A673 (cell line): ENCODE measurements at regions not wholly inside any gene's neighbourhood (a gene's known extent, or its start where the extent isn't known, plus 50 kb on each side); places are given as distances from the start of the nearest gene placed in this dataset.

ENCODE experiments used
- BruUV-seq: library from RNA; stranded (reverse); fragments of 400-500 nt; replicated peaks from 2 replicates; lab custom pipeline; 2021; lab: Mats Ljungman, UMichigan
- CTCF ChIA-PET: fragments of 300-600 bp; sonication (Branson Sonifier 250); formaldehyde crosslinking; loops from one replicate; lab custom pipeline; 2022; ENCODE audit warnings: antibody characterized with exemption; lab: Charles Lee
- POLR2A ChIA-PET: fragments of 300-600 bp; sonication (Branson Sonifier 250); formaldehyde crosslinking; loops from one replicate; lab custom pipeline; 2022; ENCODE audit warnings: antibody characterized with exemption; ENCODE audit not compliant: low non-redundant PET; lab: Charles Lee
- DNase-seq: peaks from one replicate; pipeline ENCODE4 v3.0.0-alpha.2; 2015; ENCODE audit warnings: low spot score
- H3K27ac ChIP-seq: fragments of 200-600 bp; sonication (generic); 2 replicates; pipeline ENCODE4 v1.5.1; 2016; ENCODE audit warnings: mixed run types, low read depth, mild to moderate bottlenecking, mixed read lengths, antibody characterized with exemption, low read length; ENCODE audit not compliant: poor library complexity, severe bottlenecking
- H3K27me3 ChIP-seq: fragments of 200-600 bp; sonication (generic); replicated peaks from 2 replicates; pipeline ENCODE4 v1.6.1; 2017; ENCODE audit warnings: mixed run types, low read depth, mild to moderate bottlenecking, mixed read lengths, antibody characterized with exemption, low read length; ENCODE audit not compliant: insufficient read depth, poor library complexity
- H3K36me3 ChIP-seq: fragments of 200-600 bp; sonication (generic); 2 replicates; pipeline ENCODE4 v1.6.1; 2016; ENCODE audit warnings: mixed run types, mild to moderate bottlenecking, mixed read lengths, antibody characterized with exemption, low read length; ENCODE audit not compliant: insufficient read depth, poor library complexity, severe bottlenecking
- H3K4me1 ChIP-seq: fragments of 200-600 bp; sonication (generic); 2 replicates; pipeline ENCODE4 v1.6.1; 2017; ENCODE audit warnings: mixed run types, mild to moderate bottlenecking, mixed read lengths, antibody characterized with exemption, low read length; ENCODE audit not compliant: insufficient read depth, poor library complexity, severe bottlenecking
- H3K4me3 ChIP-seq: fragments of 200-600 bp; sonication (generic); 2 replicates; pipeline ENCODE4 v1.5.1; 2016; ENCODE audit warnings: low read depth, mixed run types, mild to moderate bottlenecking, mixed read lengths, low read length; ENCODE audit not compliant: poor library complexity, severe bottlenecking
- H3K9me3 ChIP-seq: fragments of 200-600 bp; sonication (generic); 2 replicates; pipeline ENCODE4 v1.6.1; 2016; ENCODE audit warnings: mixed run types, low read depth, mild to moderate bottlenecking, mixed read lengths, antibody characterized with exemption, low read length; ENCODE audit not compliant: poor library complexity, severe bottlenecking
- EZH2 ChIP-seq: fragments of 200-600 bp; sonication (generic); IDR thresholded peaks from 2 replicates; pipeline ENCODE4 v1.6.1; 2017; ENCODE audit warnings: borderline replicate concordance, low read depth, mild to moderate bottlenecking, mixed read lengths, antibody characterized with exemption, low read length; ENCODE audit not compliant: poor library complexity, severe bottlenecking
- intact Hi-C: fragments of 100-400 bp; cut with micrococcal nuclease; formaldehyde crosslinking; loops from one replicate; pipeline ENCODE4 v1.10.0; 2022; ENCODE audit not compliant: unreplicated experiment
- TF ChIP-seq, protein P1 (sequence below): fragments of 300-800, 200-600 bp; sonication (generic); conservative IDR thresholded peaks from 2 replicates; pipeline ENCODE4 v1.5.1; 2017; ENCODE audit warnings: low read depth, mild to moderate bottlenecking, antibody characterized with exemption, low read length, moderate library complexity, mixed read lengths

DNA sequence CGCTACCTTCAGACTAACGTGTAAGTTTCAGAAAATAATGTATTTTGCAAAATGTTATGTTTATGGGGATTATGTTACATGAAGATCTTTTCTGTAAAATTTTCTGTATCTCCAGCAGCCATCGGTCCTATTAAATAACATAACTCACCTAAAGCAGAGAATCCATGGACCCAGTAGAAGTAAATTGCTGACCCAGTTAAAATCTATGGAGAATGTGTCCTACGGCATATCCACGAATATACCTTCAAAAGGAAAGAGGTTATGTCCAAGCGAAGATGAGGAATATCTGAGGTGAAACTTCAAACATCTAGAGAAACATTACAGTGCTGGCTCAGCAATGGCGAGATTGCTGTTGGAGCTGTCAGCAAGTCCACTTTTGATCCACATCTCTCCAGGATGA lies 492.2 kb upstream of the ADAMTS16 start:
- Histone ChIP-seq H3K4me3 (no peak overlapping the region), H3K36me3 (no peaks in the 10 kb centered on the region), H3K4me1 (no peaks in the 10 kb centered on the region), H3K27ac (no peak overlapping the region), H3K9me3 (no peaks in the 10 kb centered on the region), H3K27me3 (no peaks in the 10 kb centered on the region)
- TF ChIP-seq, protein P1, sequence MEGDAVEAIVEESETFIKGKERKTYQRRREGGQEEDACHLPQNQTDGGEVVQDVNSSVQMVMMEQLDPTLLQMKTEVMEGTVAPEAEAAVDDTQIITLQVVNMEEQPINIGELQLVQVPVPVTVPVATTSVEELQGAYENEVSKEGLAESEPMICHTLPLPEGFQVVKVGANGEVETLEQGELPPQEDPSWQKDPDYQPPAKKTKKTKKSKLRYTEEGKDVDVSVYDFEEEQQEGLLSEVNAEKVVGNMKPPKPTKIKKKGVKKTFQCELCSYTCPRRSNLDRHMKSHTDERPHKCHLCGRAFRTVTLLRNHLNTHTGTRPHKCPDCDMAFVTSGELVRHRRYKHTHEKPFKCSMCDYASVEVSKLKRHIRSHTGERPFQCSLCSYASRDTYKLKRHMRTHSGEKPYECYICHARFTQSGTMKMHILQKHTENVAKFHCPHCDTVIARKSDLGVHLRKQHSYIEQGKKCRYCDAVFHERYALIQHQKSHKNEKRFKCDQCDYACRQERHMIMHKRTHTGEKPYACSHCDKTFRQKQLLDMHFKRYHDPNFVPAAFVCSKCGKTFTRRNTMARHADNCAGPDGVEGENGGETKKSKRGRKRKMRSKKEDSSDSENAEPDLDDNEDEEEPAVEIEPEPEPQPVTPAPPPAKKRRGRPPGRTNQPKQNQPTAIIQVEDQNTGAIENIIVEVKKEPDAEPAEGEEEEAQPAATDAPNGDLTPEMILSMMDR: no peak
- TF ChIP-seq EZH2: no peak
- intact Hi-C loops: no loop called here
- BruUV-seq: no TSS peak
- ChIA-PET POLR2A (no interaction called here), CTCF (no interaction called here)
- DNase-seq: no peak

DNA sequence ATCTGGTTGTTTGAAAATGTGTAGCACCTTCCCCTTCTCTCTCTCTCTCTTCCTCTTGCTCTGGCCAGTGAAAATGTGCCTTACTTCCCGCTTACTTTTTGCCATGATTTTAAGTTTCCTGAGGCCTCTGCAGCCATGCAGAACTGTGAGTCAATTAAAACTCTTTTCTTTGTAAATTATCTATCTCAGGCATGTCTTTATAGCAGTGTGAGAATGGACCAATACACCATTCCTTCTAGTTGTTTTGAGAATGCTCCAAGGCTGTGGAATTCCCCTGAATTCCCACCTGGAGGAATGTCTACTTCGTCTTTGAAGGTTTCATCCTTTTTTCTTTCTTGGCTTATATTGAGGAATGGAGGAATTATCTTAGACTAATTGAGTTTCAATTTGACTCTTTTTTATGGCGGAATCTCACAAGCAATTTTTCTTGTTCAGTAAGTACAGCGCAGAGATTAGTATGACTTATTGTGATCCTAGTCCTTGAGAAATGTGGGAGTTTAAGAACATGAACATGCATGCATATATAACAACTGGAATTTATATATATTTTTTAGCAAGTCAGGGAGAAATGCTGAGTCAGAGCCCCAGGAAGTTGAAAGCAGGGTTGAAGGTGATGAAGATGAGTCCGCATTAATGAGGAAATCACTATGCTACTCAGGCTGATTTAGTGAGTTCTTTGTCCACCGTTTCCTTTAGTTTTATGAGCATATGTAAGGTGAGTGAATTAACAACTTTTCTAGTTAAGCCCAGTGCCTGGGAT lies 488.1 kb upstream of the ADAMTS16 start:
- intact Hi-C loops: no loop called here
- no peaks in the 10 kb centered on the region for H3K9me3 ChIP-seq
- H3K27ac ChIP-seq: no peak overlapping the region
- CTCF ChIA-PET: no interaction called here
- no peaks in the 10 kb centered on the region for H3K4me1 ChIP-seq
- H3K4me3 ChIP-seq: no peak overlapping the region
- POLR2A ChIA-PET: no interaction called here
- no peak for DNase-seq
- no peaks in the 10 kb centered on the region for H3K27me3 ChIP-seq
- TF ChIP-seq, protein P1: no peak
- TF ChIP-seq EZH2: no peak
- no TSS peak for BruUV-seq
- H3K36me3 ChIP-seq: no peaks in the 10 kb centered on the region

DNA sequence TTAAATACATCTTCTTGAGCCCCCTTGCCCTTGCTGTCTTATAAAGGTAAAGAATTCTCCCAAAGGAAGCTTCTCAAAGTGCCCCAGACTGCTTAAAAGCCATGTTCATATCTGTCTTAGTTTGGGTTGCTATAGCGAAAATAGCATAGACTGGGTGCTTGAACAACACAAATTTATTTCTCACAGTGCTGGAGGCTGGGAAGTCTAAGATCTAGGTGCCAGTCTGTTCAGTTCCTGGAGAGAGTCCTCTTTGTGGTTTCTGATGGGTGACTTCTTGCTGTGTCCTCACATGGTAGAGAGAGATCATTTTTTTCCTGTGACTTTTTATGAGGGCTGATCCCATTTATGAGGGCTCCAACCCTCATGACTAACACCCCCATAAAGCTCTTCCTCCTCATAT lies 486.7 kb upstream of the ADAMTS16 start:
- Histone ChIP-seq H3K27me3 (no peaks in the 10 kb centered on the region), H3K36me3 (no peaks in the 10 kb centered on the region), H3K4me3 (no peak overlapping the region), H3K27ac (no peak overlapping the region), H3K9me3 (no peaks in the 10 kb centered on the region), H3K4me1 (no peaks in the 10 kb centered on the region)
- no peak for DNase-seq
- CTCF ChIA-PET: no interaction called here
- intact Hi-C loops: no loop called here
- POLR2A ChIA-PET: no interaction called here
- BruUV-seq: no TSS peak
- TF ChIP-seq EZH2: no peak
- TF ChIP-seq, protein P1: no peak
